ENCODE measurements at regions not wholly inside any gene's neighbourhood (a gene's known extent, or its start where the extent isn't known, plus 50 kb on each side); places are given as distances from the start of the nearest gene placed in this dataset.

DNA sequence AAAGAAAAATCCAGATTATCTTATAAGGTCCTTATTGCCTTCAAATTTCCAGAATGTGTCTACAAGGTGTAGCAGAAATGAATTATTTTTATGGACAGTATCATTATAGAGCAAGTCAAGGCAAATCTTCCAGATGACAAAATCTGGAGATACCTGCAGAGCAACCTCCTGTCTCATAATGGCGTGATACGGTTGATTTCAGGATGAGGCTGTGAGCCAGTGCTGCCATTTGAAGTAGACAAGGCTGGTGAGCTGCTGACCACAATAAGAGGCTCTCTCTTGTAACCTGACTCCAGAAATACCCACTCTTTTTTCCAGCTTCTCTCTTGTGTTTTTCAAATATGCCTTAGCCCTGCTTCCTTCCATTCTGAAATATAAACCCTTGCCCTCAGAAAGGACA lies 108.2 kb downstream of the HTR1A start:
- TF ChIP-seq SUZ12 (IDR thresholded peaks at IDR 0.05; ENCODE audit: unreplicated experiment) (no peak), CTCF (IDR thresholded peaks at IDR 0.05 in 2 of 3, conservative IDR thresholded peaks at IDR 0.05 in 1 of 3; ENCODE audit: control insufficient read depth in 2 of 3, extremely low read depth in 1 of 3, insufficient read depth in 1 of 3, low read depth in 3 of 3, low read length in 3 of 3) (no peak), SP1 (IDR thresholded peaks at IDR 0.05; ENCODE audit: low read depth, low read length) (no peak), ZBTB4 (CRISPR knock-in tag; IDR thresholded peaks at IDR 0.05) (no peak), IRF3 (IDR thresholded peaks at IDR 0.05) (no peak), POLR2AphosphoS5 (IDR thresholded peaks at IDR 0.05; ENCODE audit: low read length) (no peak), CBFB (IDR thresholded peaks at IDR 0.05; ENCODE audit: low read depth) (no peak), POLR2A (IDR thresholded peaks at IDR 0.05; ENCODE audit: low read depth, low read length) (no peak), CHD4 (IDR thresholded peaks at IDR 0.05) (no peak)
- TF ChIP-seq, protein P1, sequence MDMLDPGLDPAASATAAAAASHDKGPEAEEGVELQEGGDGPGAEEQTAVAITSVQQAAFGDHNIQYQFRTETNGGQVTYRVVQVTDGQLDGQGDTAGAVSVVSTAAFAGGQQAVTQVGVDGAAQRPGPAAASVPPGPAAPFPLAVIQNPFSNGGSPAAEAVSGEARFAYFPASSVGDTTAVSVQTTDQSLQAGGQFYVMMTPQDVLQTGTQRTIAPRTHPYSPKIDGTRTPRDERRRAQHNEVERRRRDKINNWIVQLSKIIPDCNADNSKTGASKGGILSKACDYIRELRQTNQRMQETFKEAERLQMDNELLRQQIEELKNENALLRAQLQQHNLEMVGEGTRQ (IDR thresholded peaks at IDR 0.05; ENCODE audit: borderline replicate concordance, low read depth, low read length), result no peak
- TF ChIP-seq, protein P2, sequence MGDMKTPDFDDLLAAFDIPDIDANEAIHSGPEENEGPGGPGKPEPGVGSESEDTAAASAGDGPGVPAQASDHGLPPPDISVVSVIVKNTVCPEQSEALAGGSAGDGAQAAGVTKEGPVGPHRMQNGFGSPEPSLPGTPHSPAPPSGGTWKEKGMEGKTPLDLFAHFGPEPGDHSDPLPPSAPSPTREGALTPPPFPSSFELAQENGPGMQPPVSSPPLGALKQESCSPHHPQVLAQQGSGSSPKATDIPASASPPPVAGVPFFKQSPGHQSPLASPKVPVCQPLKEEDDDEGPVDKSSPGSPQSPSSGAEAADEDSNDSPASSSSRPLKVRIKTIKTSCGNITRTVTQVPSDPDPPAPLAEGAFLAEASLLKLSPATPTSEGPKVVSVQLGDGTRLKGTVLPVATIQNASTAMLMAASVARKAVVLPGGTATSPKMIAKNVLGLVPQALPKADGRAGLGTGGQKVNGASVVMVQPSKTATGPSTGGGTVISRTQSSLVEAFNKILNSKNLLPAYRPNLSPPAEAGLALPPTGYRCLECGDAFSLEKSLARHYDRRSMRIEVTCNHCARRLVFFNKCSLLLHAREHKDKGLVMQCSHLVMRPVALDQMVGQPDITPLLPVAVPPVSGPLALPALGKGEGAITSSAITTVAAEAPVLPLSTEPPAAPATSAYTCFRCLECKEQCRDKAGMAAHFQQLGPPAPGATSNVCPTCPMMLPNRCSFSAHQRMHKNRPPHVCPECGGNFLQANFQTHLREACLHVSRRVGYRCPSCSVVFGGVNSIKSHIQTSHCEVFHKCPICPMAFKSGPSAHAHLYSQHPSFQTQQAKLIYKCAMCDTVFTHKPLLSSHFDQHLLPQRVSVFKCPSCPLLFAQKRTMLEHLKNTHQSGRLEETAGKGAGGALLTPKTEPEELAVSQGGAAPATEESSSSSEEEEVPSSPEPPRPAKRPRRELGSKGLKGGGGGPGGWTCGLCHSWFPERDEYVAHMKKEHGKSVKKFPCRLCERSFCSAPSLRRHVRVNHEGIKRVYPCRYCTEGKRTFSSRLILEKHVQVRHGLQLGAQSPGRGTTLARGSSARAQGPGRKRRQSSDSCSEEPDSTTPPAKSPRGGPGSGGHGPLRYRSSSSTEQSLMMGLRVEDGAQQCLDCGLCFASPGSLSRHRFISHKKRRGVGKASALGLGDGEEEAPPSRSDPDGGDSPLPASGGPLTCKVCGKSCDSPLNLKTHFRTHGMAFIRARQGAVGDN (IDR thresholded peaks at IDR 0.05), result no peak

Data from GM12878 (cell line).